NCI-H2196 (cell line): ENCODE measurements at regions not wholly inside any gene's neighbourhood (a gene's known extent, or its start where the extent isn't known, plus 50 kb on each side); places are given as distances from the start of the nearest gene placed in this dataset.
"Not testable (repeated sequence)": the region's sequence is repeated elsewhere in the genome, so short reads cannot be mapped to it uniquely, and the experiment has no call there.

Experiments
- DNase-seq: peaks from one replicate; lab custom pipeline; 2025; ENCODE audit not compliant: unreplicated experiment; lab: John Stamatoyannopoulos, UW

DNA sequence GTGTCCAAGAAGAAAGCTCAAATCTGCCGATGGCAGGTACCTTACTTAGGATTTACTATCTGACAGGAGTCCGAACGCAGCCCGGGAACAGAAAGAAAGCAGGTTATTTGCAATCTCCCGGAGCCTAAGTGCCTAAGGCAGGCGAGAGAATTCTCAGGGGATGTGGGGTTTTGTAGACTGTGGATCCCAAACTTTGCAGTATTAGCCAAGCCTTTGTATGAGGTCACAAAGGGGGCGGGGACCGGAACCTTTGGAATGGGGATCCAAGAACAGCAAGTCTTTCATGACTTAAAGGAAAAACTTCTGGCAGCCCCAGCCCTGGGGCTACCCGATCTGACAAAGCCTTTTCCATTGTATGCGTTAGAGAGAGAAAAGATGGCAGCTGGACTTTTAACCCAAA lies 80.6 kb upstream of the RUBCNL start:
- DNase-seq: not testable (repeated sequence)

DNA sequence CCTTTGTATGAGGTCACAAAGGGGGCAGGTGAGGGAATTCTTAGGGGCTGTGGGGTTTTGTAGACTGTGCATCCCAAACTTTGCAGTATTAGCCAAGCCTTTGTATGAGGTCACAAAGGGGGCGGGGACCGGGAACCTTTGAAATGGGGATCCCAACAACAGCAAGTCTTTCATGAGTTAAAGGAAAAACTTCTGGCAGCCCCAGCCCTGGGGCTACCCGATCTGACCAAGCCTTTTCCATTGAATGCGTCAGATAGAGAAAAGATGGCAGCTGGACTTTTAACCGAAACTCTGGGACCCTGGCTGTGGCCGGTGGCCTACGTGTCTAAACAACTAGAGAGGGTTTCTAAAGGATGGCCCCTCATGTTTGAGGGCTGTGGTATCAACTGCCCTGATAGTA lies 79.0 kb upstream of the RUBCNL start:
- DNase-seq: not testable (repeated sequence)

DNA sequence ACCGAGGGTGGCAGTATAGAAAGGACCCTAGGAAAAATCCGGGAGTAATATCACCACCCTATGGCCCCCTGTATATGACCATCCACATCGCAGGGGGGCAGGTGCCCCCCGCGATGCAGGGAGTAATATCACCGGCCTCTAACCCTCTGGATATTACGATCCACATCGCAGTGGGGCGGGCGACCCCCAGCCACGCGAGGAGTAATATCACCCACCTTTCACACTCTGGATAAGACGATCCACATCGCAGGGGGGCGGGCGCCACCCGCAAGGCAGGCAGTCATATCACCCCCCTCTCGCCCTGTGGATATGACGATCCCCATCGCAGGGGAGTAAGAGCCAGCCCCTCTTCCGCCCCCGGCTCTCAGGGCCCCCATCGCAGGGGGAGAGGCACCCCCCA lies 76.7 kb upstream of the RUBCNL start:
- no peak for DNase-seq

DNA sequence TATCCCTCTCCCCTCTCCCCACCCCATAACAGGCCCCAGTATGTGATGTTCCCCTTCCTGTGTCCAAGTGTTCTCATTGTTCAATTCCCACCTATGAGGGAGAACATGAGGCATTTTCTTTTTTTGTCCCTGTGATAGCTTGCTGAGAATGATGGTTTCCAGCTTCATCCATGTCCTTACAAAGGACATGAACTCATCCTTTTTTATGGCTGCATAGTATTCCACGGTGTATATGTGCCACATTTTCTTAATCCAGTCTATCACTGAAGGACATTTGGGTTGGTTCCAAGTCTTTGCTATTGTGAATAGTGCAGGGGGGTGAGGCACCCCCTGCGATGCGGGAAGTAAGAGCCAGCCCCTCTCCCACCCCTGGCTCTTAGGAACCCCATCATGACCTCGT lies 73.2 kb upstream of the RUBCNL start:
- not testable (repeated sequence) for DNase-seq

DNA sequence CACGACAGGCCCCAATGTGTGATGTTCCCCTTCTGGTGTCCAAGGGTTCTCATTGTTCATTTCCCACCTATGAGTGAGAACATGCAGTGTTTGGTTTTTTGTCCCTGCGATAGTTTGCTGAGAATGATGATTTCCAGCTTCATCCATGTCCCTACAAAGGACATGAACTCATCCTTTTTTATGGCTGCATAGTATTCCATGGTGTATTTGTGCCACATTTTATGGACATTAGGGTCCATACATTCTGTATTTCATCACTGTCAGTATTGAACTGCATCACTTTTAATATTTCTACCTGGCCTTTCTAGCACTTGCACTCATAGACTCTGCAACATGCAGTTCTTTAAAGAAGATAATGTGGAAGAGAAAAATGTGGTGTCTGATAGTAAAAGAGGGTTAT lies 70.2 kb upstream of the RUBCNL start:
- not testable (repeated sequence) for DNase-seq

DNA sequence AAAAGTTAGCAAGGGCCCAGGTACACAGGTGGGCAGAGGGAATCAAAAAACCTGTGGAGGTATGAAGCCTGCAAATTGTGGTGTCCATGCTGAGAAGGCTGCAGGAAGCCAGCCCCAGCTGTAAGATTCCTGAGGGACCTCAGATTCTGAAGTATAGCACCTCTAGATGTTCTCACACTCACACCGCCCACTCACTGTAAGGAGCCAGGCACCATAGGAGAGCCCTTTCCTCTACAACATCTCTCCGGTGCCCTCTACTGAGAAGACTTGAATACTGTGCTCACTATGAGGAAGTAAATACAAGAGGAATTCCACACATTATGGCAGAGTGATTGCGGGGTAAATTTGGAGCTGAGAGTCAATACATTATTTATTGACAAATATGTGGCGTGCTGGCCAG lies 68.9 kb upstream of the RUBCNL start:
- DNase-seq: not testable (repeated sequence)

DNA sequence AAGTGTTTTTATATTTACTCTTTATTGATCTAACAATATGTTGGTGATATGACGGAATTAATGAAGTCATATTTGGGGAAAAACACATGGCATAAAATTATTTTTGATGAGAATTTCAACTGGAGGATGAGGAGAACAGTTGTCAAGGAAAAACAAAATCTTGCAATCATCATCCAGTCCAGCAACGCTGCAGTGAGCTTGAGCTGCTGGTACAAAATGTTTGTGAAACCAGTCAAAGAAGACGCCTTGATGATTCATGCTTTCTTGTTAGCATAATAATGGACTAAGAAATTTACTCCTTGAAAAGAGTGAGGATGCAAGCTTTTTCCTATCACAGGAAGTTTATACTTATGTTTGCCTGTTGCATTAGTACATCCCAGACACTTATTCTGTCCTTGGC lies 64.1 kb upstream of the RUBCNL start:
- not testable (repeated sequence) for DNase-seq

DNA sequence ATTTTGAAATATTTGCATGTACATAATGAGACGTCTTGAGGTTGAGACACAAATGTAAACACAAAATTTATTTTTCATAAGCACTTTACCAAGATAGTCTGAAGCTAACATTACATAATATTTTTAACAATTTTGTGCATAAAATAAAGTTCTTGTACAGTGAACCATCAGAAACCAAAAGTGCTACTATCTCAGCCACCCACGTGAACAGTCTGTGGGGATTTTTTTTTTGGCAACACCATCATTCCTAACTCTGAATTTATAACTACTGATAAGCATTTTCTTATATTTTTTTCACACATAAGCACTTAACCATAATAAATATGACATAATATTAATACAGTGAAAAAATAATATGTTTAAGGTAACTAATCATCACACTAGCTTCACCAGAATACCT lies 62.9 kb upstream of the RUBCNL start:
- not testable (repeated sequence) for DNase-seq

DNA sequence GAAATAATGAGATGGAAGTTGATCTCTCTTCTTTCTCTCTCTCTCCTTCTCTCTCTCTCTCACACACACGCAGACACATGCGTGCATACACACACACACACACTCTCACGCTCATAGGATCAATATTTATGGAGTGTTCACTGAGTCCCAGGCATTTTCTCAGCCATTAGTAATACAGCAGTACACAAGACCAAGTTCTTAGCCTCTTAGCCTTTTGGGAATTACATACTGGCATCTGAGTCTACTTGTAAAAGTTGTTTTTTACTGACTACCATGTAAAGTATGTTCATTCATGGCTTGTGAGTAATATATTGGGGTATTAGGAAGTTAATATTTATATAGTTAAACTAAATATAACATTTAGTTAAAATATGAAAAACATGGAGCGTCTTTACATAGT lies 61.1 kb upstream of the RUBCNL start:
- DNase-seq: not testable (repeated sequence)

DNA sequence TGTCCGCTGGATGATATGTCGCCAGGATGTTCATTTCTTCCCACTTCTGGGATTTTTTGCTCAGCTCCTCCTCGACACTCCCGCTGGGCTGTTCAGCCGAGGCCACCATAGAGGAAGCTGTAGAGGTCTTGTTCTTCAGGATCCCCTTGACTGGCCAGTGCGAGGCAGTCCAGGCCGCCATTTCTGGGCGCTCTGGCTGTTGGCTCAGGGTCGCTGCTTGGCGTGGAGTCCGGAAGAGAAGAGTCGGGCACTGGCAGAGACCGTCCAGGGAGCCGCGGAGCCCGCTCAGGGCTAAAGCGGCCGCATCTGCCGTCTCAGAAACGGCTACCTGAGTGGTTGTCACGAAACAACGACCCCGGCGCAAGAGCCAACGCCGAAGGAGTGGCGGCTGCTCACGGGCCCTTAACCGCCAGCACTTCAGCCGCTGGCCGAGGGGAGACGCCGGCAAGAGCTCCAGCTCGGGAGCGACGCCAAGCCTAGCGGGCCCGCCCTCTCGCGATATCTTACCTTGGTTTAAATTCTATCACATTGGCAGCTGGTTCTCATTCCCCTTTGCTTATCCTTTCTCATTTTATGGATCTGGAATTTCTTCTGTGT lies 50.9 kb upstream of the RUBCNL start:
- not testable (repeated sequence) for DNase-seq
